ENCODE measurements at regions not wholly inside any gene's neighbourhood (a gene's known extent, or its start where the extent isn't known, plus 50 kb on each side); places are given as distances from the start of the nearest gene placed in this dataset.

DNA sequence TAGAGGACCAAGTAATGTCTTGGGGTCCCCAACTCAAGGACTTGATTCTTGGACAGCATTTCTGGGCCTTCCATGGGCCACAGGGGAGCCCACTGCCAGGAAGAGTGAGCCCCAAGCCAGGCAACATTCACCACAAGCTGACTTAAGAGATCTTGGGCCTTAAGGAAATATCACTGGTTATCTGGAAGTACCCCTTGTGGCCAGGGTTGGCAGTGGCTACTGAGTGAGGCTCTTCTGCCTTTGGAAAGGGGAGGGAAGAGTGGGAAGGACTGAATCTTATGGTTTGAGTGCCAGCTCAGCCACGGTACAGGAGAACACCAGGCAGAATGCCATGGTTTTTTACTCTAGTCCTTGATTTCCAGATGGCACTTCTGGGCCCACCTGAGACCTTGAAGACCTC, 228.9 kb upstream of the RGS18 start (continued):
- TF ChIP-seq, protein P1, sequence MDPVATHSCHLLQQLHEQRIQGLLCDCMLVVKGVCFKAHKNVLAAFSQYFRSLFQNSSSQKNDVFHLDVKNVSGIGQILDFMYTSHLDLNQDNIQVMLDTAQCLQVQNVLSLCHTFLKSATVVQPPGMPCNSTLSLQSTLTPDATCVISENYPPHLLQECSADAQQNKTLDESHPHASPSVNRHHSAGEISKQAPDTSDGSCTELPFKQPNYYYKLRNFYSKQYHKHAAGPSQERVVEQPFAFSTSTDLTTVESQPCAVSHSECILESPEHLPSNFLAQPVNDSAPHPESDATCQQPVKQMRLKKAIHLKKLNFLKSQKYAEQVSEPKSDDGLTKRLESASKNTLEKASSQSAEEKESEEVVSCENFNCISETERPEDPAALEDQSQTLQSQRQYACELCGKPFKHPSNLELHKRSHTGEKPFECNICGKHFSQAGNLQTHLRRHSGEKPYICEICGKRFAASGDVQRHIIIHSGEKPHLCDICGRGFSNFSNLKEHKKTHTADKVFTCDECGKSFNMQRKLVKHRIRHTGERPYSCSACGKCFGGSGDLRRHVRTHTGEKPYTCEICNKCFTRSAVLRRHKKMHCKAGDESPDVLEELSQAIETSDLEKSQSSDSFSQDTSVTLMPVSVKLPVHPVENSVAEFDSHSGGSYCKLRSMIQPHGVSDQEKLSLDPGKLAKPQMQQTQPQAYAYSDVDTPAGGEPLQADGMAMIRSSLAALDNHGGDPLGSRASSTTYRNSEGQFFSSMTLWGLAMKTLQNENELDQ (CRISPR knock-in tag; IDR thresholded peaks at IDR 0.05; ENCODE audit: borderline replicate concordance) = no peak
- TF ChIP-seq NEUROD1 (IDR thresholded peaks at IDR 0.05; ENCODE audit: borderline replicate concordance, low read depth, low read length, partially characterized antibody) (no peak), SMAD2 (IDR thresholded peaks at IDR 0.05; ENCODE audit: low read depth, low read length) (no peak), ZNF143 (CRISPR knock-in tag; IDR thresholded peaks at IDR 0.05) (no peak), ARID4B (CRISPR knock-in tag; IDR thresholded peaks at IDR 0.05) (no peak), RCOR1 (IDR thresholded peaks at IDR 0.05; ENCODE audit: borderline replicate concordance in 1 of 2, low read depth in 2 of 2, low read length in 2 of 2) (no peak), CBFB (CRISPR knock-in tag; IDR thresholded peaks at IDR 0.05) (no peak), NFE2L1 (tag; IDR thresholded peaks at IDR 0.05; ENCODE audit: borderline replicate concordance, low read depth) (no peak), ATF7 (IDR thresholded peaks at IDR 0.05) (no peak)
